ENCODE measurements at regions not wholly inside any gene's neighbourhood (a gene's known extent, or its start where the extent isn't known, plus 50 kb on each side); places are given as distances from the start of the nearest gene placed in this dataset.

DNA sequence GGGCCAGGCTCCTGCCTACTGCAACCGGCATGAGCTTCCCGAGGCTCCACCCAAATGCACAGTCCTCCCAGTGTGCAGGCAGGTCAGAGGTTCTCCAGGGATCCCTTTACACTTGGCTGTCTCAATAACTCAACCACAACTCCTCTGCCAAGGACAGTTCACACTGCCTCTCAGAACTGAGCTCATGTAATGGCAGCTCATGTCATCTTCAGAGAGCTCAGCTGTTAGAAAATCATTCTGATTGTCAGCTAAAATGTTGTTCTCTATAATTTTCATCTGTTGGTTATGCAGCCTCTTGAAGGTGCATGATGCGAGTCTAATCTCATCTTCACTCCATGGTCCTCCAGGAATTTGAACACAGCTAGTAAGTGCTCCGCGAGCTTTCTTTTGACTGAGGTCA lies 76.7 kb downstream of the SST start (continued):
- no peak for TF ChIP-seq CTBP2 (IDR thresholded peaks at IDR 0.05; ENCODE audit: borderline replicate concordance, insufficient read depth, insufficient read length, low read length)
- no peak for TF ChIP-seq NANOG (IDR thresholded peaks at IDR 0.05; ENCODE audit: insufficient read depth, low read depth, low read length, poor library complexity, severe bottlenecking)
- no peak for TF ChIP-seq RNF2 (IDR thresholded peaks at IDR 0.05; ENCODE audit: borderline replicate concordance, low read depth, low read length, missing control alignments, poor library complexity, severe bottlenecking)
- TF ChIP-seq TEAD4 (IDR thresholded peaks at IDR 0.05; ENCODE audit: low read depth, low read length), result no peak
- TF ChIP-seq EP300 (IDR thresholded peaks at IDR 0.05; ENCODE audit: borderline replicate concordance in 1 of 2, low read depth in 2 of 2, low read length in 2 of 2), result no peak
- TF ChIP-seq GABPA (IDR thresholded peaks at IDR 0.05; ENCODE audit: borderline replicate concordance, insufficient read depth, low read length), result no peak
- TF ChIP-seq TBP (IDR thresholded peaks at IDR 0.05; ENCODE audit: low read depth, low read length), result no peak

Data from H1 (cell line).